Neural progenitor cell (in vitro differentiated cells): ENCODE measurements at regions not wholly inside any gene's neighbourhood (a gene's known extent, or its start where the extent isn't known, plus 50 kb on each side); places are given as distances from the start of the nearest gene placed in this dataset.

Source experiments
- CTCF ChIP-seq: fragments of 200-600 bp; sonication (generic); IDR thresholded peaks from 2 replicates; pipeline ENCODE4 v1.5.1; 2017; ENCODE audit warnings: antibody characterized with exemption, mild to moderate bottlenecking
- EZH2phosphoT487 ChIP-seq: fragments of 200-600 bp; sonication (generic); IDR thresholded peaks from 2 replicates; pipeline ENCODE4 v1.6.1; 2017; ENCODE audit warnings: antibody characterized with exemption

GRCh38 chr18:59039449-59039848 is 100.2 kb upstream of the SEC11C start:
- TF ChIP-seq EZH2phosphoT487 (no peak), CTCF (no peak)
